Epidermal melanocyte (primary cell): ENCODE measurements at regions not wholly inside any gene's neighbourhood (a gene's known extent, or its start where the extent isn't known, plus 50 kb on each side); places are given as distances from the start of the nearest gene placed in this dataset.

Source experiments
- DNase-seq: peaks from one replicate; pipeline ENCODE4 v3.0.0; 2011; ENCODE audit warnings: low spot score; ENCODE audit not compliant: insufficient read length

DNA sequence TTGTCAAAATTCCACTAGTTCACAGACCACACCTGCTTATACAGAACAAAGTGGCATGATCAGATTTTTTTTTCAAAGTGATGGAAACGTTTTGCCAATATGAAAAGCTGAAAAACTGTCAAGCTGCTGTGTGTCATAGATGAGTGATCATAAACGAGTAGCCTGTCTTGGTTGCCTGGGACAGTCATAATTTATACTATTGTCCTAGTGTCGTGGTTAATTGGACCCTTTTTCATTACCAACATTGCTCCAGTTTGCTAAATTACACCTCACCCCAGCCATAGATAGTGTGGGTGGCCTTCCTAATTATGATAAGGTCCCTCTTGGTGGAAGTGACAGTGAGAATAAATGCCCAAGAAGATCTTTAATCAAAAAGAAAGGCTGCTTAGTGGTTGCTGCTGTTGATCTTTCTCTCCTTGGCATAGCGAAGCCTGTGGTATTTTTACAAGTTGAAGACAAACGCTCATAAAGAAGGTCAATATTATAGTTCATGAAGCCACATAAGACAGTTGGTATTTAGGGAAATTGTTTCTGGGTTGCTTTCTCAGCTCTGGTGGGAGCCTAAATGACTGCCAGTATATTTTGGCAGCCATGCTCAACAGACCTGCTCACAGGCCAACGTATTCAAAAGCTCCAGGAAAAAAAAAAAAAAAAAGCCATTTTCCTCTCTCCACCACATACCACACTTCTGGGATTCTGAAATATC, 478.1 kb downstream of the PLA2G4A start:
- no peak for DNase-seq

DNA sequence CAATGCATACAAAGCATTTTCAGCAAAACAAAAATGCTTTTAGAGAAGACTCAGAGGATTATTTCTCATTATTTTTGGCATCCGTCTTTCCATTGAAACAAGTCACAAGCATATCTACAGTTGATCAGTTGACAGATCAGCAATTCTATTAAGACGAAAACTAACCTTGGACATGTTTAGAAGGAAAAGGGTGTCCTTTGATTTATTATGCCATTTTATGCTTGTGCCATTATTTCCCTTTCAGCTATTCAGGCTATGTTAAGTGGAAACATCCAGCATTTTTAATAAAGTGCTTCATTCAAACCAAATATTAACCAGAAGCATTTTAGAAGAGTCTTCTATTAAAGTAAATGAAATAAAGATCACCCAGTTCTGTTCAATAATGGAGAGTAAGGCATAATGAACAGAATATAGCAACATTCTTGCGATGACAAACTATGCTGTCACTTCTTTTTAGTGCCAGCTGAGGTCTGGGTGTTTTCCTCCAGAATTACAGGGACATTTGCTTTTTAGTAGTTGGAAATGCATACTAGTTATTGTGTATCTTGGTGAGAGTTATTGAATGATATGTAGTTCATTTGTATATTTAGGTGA, 481.4 kb downstream of the PLA2G4A start:
- DNase-seq = no peak

DNA sequence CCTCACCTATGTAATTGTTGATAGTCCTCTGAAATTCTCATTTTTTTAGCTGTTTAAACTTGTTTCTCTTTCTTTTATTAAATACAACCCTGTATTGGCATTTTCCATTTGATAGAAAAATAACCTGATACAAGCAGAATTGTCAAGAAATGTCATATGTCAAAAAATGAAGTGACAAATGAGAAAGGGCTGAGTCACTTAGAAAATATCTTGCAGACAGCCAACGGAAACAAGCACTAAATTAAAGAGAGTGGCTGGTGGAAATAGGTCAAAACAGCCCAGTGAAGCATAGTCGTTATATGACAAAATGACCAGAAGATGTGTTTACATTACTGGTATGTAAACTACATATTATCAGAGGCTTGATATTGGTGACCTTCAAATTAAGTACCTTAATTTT, 484.4 kb downstream of the PLA2G4A start:
- no peak for DNase-seq

DNA sequence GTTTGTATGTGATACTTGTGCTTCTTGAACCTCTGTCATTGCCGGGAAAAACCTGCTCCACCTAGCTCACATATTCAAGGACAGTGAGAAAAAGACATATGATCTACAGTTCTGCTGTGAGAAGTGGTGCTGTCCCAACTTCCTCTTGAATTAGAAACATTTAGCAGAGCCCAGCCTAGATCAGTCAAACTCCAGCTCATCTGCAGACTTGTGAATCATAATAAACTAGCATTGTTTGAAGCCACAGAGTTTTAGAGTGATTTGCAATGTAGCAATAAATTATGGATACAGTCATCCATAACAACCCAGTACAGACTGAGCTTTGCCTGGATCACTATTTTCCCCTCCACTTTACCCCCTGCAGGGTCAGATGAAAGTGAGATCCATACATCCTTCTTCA, 497.8 kb downstream of the PLA2G4A start:
- DNase-seq = no peak

DNA sequence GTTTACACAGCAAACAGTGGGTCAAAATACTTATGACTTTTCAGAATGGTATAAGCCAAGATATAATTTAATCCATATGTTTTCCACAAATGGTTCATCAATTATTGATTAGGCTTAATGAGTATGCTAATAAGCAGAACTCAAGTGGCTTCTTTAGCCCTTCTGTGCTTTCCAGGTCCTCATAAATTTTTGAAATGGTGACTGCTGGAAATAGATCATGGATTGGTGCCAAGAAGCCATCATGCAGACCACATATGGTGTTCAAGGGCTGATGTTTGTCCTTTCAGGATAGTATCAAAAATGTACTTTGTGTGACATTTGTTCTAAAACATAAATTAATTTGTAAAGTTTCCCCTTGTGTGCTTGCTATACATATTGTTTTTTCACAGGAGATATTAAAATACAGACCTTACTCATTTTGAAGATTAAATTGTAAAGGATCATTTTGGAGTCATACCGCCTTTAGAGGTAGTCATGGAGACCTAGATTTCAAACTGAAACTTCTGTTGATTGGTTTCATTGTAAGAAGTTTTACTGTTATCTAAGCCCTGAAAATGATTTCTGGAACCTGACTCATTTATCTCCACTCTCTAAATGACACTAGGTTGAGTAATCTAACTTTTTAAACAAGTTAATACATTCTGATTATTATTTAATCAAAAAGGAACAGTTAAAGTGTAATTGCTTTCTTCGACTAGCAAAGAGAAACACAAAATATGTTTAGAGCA, 507.9 kb downstream of the PLA2G4A start:
- DNase-seq = no peak

DNA sequence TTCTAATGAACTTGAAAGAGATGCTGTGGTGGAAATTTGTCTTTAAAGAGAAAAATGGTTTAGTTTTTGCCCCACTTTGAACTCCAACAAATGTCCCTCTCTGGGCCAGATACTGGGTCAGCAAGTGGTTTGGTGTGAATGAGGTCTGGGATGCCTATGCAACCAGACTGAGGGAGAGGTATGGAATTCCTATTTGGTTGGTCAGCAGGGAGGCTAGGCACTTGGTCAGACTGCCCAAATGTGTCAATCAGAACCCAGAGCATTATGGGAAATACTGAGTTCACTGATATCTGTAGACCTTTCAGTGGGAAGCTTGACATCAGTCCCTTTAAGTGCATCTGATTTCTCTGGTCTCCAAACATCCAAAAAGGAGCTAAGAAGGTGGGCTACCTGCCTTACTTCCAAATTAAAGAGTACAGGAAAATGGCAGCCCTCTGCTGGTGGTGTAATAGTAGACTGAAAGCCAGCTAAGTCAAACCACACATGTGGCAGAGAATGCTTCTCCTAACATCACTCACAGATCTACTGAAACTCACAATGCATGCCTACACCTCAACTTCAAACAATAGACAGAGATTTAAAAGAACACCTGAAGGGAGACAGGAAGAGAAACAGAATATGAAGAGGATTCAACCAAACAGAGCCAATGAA, 510.1 kb downstream of the PLA2G4A start:
- DNase-seq = no peak

DNA sequence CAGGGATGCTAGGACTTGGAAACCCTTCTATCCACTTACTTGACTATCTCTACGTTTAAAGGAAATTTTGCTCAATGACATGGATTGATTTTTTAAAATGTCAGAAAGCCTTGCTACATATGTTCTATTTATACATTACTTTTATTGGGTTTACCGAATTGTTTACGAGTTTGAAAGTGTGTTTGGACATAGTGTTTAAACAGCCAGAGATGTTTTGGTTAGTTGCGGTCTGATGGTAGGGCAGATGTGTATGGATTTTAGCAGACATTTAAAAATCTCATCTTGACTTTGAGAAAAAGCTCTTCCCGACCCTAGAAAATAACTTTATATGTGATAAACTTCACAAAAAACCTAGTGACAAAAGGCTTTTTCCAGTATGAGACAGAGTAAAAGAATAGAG, 513.7 kb downstream of the PLA2G4A start:
- DNase-seq = no peak

DNA sequence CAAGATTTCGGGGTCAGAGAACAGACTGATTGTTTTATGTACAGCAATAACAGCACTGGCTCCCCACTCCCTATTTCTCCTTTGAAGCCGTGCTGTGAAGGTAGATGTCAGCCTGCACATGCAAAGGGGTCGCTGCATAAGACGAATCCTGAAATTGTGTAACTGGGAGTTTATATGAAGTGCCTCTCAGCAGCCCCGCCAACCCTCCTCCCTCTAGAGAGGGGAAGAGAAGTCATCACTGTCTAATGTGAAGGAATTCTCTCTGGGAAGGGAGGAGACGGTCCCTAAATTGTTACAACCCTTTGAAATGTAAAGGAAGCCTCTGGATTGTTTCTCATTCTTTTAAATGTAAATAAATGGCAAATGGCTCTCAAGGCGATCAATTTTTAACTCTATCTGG, 545.3 kb downstream of the PLA2G4A start:
- no peak for DNase-seq

DNA sequence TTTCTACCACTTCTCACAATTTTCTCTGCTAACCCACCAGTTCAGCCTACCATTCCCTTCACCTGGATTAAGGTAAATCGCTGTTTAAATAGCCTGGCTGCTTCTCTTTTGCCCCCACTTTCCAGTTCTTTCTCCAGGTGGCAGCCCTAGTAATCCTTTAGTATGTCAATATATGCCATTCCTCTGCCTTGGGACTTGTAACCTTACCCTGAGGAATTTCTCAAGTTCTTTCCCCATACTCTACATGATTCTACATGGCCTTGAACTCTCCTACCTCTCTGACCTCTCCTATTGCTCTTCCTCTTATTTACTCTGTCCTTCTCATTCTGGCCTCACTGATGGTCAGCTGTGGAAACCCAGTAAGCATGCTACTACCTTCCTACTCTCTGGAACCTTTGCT, 546.0 kb downstream of the PLA2G4A start:
- DNase-seq = no peak

DNA sequence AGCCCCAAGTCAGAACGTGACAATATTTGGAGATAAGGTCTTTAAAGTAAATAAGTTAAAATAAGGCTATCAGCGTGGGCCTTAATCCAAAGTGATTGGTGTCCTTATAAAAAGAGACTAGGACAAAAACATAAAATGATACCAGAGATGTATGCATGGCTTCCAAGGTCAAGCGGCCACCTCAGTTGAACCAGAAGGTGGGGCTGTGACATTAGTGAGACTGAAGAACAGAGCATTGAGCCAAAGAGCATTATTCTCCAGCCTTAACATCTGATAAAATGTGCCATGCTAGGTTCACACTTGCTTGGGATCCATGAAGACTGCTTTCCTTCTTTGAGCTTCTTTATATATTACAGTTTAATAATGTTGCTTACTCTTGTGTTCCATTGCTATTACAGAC, 554.6 kb downstream of the PLA2G4A start:
- DNase-seq = no peak

DNA sequence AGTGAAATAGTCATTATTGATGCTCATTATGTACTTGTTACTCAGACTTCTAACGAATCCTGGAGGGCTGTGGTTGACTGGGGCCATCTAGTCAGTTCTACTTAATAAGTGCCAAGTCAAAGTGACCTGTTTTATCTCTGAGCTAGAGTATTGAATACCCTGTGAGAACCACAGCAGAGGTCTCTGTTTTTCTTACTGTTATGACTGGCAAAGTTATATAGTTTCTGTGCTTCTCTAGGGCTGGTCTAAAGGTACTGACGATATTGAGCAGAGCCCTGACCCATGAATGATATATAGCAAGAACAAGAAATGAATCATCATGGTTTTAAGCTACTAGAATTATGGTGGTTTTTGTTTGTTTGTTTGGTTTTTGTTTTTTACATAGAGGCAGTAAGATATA, 555.8 kb downstream of the PLA2G4A start:
- DNase-seq = no peak

DNA sequence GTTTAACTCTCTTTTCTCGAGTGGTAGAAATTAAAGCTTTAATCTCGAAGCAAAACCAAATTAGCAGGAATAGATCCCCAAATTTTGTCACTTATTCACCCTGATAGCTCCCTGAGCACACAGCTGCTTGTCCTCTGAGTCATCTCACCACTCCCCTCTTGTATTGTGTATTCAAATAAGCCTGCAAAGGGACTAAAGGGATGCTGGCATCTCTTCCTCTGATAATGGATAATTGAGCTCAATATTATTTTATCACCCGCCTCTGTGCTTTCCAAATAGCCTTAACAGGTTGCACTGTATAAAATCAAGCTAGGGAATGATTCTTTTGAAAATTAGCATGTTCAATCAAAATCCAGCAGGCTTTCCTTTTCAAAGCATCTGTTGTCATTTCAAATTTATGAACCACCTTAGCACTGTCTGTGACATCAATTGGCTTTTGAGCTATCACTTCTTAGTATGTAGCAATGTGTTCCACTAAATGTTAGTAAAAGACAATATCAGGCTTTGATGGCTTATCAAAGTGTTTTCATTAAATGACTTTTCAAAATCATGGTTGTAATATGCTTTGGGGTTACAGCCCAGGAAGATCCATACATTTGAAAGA, 561.6 kb downstream of the PLA2G4A start:
- no peak for DNase-seq

DNA sequence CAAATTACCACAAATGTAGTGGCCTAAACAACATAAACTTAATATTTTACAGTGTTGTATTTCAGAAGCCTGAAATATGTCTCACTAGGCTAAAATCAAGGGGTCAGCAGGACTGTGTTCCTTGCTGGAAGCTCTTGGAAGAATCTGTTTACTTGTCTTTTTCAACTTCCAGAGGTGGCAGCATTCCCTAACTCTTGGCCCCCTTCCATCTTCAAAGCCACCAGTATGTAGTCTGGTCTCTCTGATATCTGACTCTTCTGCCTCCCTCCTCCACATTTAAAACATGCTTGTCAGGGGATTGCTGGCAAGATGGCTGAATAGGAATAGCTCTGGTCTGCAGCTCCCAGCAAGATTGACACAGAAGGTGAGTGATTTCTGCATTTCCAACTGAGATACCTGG, 567.5 kb downstream of the PLA2G4A start:
- no peak for DNase-seq

DNA sequence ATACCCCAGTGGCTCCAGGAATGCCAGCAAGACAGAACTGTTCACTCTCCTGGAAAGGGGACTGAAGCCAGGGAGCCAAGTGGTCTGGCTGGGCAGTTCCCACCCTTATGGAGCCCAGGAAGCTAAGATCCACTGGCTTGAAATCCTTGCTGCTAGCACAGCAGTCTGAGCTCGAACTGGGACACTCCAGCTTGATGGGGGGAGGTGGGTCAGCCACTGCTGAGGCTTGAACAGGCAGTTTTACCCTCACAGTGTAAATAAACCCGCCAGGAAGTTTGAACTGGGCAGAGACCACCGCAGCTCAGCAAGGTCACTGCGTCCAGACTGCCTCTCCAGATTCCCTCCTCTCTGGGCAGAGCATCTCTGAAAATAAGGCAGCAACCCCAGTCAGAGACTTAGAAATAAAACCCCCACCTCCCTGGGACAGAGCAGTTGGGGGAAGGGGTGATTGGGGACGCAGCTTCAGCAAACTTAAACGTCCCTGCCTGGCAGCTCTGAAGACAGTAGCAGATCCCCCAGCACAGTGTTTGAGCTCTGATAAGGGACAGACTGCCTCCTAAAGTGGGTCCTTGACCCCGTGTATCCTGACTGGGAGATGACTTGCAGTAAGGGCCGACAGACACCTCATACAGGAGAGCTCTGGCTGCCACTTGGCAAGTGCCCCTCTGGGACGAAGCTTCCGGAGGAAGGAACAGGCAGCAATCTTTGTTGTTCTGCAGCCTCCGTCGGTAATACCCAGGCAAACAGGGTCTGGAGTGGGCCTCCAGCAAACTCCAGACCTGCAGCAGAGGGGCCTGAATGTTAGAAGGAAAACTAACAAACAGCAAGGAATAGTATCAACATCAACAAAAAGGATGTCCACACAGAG, 568.4 kb downstream of the PLA2G4A start:
- DNase-seq = no peak

DNA sequence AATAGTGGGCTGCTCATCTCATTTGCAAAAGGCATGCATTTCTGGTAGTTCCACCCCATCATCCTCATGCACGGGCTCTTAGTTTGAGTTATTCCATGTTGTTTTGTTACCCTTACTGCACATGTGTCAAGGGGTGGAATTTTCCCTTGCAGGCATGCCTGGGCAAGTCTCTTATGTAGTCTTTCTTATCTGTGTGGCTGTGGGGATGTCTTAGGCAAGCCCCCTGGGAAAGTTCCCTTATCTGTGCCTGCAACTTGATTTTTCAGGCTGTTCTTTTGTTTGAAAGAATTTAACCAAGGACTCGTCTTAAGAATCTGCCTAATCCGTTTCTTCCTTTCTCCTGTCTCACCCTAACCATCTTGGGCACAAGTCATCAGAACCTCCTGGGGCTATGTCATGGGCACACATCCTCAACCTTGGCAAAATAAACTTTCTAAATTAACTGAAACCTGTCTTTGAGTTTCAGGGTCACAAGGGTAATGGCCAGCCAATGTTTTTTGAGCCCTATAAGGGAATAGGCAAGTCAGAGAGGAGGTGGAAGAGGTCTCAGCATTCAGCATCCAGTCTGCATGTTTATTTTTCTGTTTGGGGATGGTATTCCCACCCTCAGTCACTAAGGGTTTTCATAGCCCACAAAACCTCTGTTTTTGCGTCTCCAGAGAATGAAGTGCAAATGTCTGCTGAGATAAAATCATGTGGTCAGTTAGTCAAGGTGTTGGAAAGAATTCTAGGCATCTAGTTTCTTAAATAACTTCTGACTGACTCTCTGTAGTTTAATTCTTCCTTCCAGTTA, 579.7 kb downstream of the PLA2G4A start:
- DNase-seq = no peak

DNA sequence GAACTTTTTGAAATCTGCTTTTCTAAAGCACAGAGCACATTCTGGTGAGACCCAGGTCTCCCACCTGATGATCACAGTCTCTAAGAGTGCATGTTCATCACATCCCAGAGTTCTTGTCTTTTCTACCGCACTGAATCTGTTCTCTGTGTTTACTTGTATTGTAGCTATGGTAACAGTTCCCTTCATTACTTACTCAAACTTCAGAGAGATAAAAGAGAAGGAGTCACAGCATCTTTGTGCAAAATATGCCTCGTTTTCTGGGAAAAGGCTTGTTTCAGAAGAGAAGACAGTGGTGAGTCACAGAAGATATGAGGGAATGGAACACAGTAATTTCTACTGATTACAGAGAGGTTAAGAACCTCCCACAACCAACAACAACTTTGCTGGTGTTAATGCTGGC, 580.6 kb downstream of the PLA2G4A start:
- DNase-seq = no peak

DNA sequence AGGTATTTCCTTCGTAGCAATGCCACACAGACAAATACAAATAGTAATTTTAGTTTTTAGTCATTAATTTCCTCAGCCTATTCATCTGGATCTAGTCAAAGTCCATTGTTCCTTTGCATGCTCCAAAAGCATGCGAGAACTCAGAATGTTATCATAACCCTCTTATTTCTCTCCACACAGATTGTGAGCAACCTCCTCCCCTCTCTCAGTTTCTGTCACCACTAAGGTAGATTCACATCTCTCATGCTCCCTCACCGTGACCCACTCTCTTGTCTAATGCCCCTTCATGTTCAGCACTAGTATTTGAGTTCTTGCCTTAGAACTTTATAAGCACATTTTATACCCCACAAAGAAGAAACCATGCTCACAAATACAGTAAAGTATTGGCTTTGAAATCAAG, 582.4 kb downstream of the PLA2G4A start:
- DNase-seq = no peak

DNA sequence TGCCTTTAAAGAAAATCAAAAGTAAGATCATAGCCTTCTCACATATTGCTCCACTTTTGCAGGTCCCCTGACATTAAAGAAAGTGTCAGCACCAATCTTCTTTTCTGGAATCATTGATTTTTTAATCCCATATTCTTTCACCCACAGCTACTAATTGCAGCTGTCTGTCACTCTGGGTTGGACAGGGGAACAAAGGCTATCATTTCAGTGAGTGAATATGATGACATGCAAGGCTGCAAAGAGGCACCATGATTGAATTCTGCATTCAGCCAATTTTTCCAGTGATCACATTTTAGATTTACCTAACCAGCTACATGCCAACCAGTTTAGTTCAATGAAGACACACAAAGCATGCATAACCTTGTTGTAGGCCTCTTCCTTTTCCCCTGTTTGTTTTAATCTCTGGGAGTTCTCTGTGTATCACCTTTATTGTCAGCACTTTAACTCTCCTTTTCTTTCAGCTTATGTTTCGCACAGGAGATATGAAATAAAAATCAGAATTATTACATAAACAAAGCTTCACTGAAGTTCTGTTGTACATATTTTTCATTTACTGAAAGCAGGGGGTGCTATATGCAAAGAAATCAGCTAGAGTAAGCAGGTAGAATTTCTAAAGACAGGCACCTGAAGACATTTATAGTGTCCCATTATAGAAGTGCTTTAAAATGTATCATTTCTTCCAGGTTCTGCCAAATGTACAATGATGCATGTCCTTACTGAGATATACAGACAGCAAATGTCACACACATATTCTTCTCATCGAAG, 584.8 kb downstream of the PLA2G4A start:
- DNase-seq = no peak

DNA sequence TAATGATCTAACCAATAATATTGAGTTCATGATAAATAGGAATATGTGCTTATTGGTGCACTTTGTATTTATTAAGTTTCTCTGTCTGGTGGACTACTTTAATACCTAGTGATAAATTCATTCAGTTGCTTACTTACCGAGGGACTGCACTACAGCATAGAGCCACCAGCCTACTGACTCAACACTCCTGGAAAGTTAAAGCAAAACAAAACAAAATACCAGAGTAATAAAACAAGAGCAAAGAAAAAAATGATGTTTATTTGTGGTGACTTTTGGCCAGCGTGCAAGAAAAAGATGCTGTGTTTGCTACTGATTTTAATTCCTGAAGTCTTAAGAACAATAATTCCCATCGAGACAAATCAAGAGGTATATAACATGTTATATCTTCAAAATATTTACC, 586.3 kb downstream of the PLA2G4A start:
- DNase-seq = no peak
